ENCODE measurements at regions not wholly inside any gene's neighbourhood (a gene's known extent, or its start where the extent isn't known, plus 50 kb on each side); places are given as distances from the start of the nearest gene placed in this dataset.

DNA sequence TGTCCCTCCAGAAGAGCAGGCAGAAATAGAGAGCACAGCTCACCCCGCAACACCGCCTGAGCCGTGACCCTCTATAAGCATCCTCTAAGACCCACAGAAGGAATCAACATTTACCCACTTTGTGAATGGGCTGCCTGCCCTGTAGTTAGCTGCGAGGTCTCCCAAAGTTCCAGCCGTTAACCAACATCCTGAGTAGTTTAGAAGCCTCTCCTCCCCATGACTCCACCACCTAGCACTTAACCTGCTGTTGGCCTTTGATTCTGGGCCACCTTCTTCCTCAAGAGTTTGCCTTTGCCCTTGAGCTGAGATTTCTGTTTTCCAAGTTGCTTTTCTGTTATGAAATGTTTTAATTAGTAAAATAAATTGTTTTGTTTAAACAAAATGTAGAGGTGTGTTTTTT is 75.8 kb downstream of the NUDT10 start:
- no peaks in the 10 kb centered on the region for H3K27me3 ChIP-seq (ENCODE audit: control insufficient read depth in 2 of 2, insufficient read depth in 2 of 2, low read length in 2 of 2)
- no peaks in the 10 kb centered on the region for H3K79me2 ChIP-seq (ENCODE audit: control insufficient read depth, insufficient read depth, low read length)
- DNase-seq (ENCODE audit: low read depth, low spot score) (no peak), FAIRE-seq (no peak)
- no peaks in the 10 kb centered on the region for H3K9me3 ChIP-seq (replicated peaks; ENCODE audit: control insufficient read depth, insufficient read depth, low read length)
- no peaks in the 10 kb centered on the region for H3K4me1 ChIP-seq (ENCODE audit: control insufficient read depth, extremely low read depth, insufficient read depth, low read length)
- no peak overlapping the region for H2AFZ ChIP-seq (ENCODE audit: low read depth, low read length)
- no TSS peak for BruUV-seq (replicated peaks)
- CTCF ChIA-PET = no interaction called here
- H3K36me3 ChIP-seq (ENCODE audit: control insufficient read depth in 2 of 2, extremely low read depth in 1 of 2, insufficient read depth in 2 of 2, low read length in 2 of 2) = no peaks in the 10 kb centered on the region
- TF ChIP-seq GATA2 (IDR thresholded peaks at IDR 0.05; ENCODE audit: insufficient read depth, insufficient read length, low read depth, low read length) (no peak), JUN (IDR thresholded peaks at IDR 0.05; ENCODE audit: borderline replicate concordance, insufficient read depth, insufficient read length, low read depth) (no peak), FOS (IDR thresholded peaks at IDR 0.05; ENCODE audit: borderline replicate concordance, insufficient read depth, low read length) (no peak), EZH2 (IDR thresholded peaks at IDR 0.05; ENCODE audit: borderline replicate concordance, low read depth, low read length, severe bottlenecking) (no peak), CTCF (IDR thresholded peaks at IDR 0.05; ENCODE audit: extremely low read depth in 1 of 2, insufficient read depth in 1 of 2, low read depth in 1 of 2, low read length in 2 of 2) (no peak), MAX (IDR thresholded peaks at IDR 0.05; ENCODE audit: insufficient read depth, insufficient read length) (no peak), POLR2AphosphoS5 (IDR thresholded peaks at IDR 0.05; ENCODE audit: insufficient read depth, low read depth, low read length) (no peak), POLR2A (IDR thresholded peaks at IDR 0.05; ENCODE audit: low read depth, low read length) (no peak), MYC (IDR thresholded peaks at IDR 0.05; ENCODE audit: low read depth, low read length) (no peak)
- H3K9me1 ChIP-seq (replicated peaks; ENCODE audit: control insufficient read depth, extremely low read depth, insufficient read depth, low read length) = no peaks in the 10 kb centered on the region
- POLR2A ChIA-PET = no interaction called here
- no peak overlapping the region for H3K4me2 ChIP-seq (ENCODE audit: insufficient read depth, low read length)
- H3K4me3 ChIP-seq (replicated peaks in 1 of 3; ENCODE audit: insufficient read depth in 1 of 3, low read depth in 1 of 3, low read length in 3 of 3) = no peak overlapping the region
- no peaks in the 10 kb centered on the region for H4K20me1 ChIP-seq (replicated peaks; ENCODE audit: control insufficient read depth, extremely low read depth, insufficient read depth, low read length)
- H3K9ac ChIP-seq (replicated peaks; ENCODE audit: extremely low read depth, insufficient read depth, low read length) = no peak overlapping the region
- H3K27ac ChIP-seq (ENCODE audit: insufficient read depth, low read depth, low read length) = no peak overlapping the region
- intact Hi-C loops (cut with micrococcal nuclease) (no loop called here), dilution Hi-C loops (cut with MboI; ENCODE audit: extremely low pct_ligation_motif_present, low sequenced_read_pairs) (no loop called here)
